OCI-LY1 (cell line): ENCODE measurements at regions not wholly inside any gene's neighbourhood (a gene's known extent, or its start where the extent isn't known, plus 50 kb on each side); places are given as distances from the start of the nearest gene placed in this dataset.

Experiments
- EZH2 ChIP-seq: fragments of 200-600 bp; sonication (generic), shearing (Covaris generic); IDR thresholded peaks from 2 replicates; pipeline ENCODE4 v1.8.0; 2017; ENCODE audit warnings: borderline replicate concordance, mixed run types, mild to moderate bottlenecking, antibody characterized with exemption, low read length, moderate library complexity, mixed read lengths
- TF ChIP-seq, protein P1 (sequence below): fragments of 200-600 bp; sonication (generic), shearing (Covaris generic); IDR thresholded peaks from 2 replicates; pipeline ENCODE4 v1.5.1; 2017; ENCODE audit warnings: mild to moderate bottlenecking, antibody characterized with exemption, low read length, moderate library complexity, mixed read lengths

DNA sequence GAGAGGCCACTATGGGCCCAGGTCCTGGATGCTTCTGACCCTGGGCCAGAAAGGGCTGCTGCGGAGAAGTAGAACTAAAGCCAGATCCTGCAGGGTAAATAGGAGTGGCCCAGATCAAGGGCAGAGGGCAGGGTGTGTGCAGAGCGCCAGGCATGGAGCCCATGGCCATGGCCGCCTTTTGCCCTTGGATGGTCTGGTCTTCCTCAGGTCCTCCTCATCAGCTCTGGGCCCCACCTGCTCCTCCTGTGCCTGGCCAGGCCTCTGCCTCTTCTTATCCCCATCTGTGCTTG lies 277.6 kb downstream of the BRD1 start:
- TF ChIP-seq, protein P1, sequence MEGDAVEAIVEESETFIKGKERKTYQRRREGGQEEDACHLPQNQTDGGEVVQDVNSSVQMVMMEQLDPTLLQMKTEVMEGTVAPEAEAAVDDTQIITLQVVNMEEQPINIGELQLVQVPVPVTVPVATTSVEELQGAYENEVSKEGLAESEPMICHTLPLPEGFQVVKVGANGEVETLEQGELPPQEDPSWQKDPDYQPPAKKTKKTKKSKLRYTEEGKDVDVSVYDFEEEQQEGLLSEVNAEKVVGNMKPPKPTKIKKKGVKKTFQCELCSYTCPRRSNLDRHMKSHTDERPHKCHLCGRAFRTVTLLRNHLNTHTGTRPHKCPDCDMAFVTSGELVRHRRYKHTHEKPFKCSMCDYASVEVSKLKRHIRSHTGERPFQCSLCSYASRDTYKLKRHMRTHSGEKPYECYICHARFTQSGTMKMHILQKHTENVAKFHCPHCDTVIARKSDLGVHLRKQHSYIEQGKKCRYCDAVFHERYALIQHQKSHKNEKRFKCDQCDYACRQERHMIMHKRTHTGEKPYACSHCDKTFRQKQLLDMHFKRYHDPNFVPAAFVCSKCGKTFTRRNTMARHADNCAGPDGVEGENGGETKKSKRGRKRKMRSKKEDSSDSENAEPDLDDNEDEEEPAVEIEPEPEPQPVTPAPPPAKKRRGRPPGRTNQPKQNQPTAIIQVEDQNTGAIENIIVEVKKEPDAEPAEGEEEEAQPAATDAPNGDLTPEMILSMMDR: no peak
- TF ChIP-seq EZH2: no peak
